HG02588 (cell line): ENCODE measurements at regions not wholly inside any gene's neighbourhood (a gene's known extent, or its start where the extent isn't known, plus 50 kb on each side); places are given as distances from the start of the nearest gene placed in this dataset.

Experiments used
- ATAC-seq: cut with Tn5 transposase; IDR thresholded peaks from one replicate; pipeline ENCODE4 v1.9.1; 2021; ENCODE audit warnings: mild to moderate bottlenecking, moderate library complexity; ENCODE audit not compliant: unreplicated experiment

DNA sequence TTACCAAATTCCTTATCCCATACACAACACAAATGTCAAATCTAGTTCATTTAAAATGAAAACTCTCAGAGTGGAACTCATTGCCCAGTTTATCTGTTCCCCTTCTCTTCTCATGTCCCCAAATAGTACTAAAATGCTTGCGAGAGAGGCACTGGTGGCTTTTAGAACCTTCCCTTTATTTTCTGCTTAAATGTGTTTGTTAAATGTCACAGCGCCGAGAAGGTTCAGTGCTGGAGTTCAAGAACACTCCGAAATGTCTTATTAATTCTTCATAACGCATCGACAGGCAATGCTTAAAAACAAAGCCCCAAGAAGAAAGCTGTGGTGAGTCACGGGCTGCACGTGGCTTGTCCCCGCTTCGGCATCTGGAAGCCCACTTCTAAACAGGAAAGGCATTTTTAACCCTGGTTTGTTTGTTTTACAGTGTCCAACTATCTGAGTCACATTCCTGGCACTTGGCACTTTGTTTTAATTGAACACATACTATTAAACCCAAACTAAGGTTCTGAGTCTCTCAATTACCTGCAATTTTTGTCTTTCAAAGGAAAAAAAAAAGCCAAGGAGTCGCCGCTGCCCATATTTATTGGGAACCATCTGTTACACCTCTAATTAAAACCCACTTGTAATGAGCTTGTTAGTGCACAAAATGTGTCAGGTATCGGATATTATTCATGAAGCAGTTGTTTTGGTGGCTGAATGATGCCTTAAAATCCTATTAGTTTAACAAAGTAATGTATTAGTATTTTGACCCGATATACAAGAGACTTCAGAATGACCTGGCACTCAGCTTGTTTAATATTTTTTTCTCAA, 49.9 kb upstream of the MGMT start:
- ATAC-seq: no peak
